ENCODE measurements at regions not wholly inside any gene's neighbourhood (a gene's known extent, or its start where the extent isn't known, plus 50 kb on each side); places are given as distances from the start of the nearest gene placed in this dataset.

DNA sequence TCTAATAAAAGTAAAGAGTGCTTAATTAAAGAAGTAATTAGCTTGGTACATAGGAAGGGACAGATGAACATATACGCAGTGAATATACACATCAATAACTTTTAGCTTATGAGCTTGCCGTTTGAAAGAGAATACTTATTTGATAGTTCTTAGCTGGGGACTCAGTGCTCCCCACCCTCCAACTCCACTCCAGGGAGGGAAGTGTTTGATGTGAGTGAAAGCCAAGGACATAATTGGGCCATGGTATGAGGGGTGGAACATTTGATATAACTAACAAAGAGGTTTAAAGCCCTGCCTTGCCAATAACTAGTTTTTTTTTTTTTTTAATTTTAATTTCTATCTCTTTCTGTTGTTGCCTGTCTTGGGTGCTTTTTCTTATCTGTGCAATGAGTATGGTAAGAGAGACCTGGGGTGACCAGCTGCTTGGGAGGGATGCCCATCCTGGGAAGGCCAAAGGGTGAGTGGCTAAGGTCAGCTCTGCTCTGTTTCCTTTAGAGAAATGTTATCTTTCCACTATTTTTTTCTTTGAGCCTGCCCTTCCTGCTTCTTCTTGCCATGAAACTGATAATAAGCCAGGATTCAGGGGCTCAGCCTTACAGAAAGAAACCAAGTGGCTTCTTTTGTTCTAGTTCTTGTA is 132.8 kb upstream of the CPSF6 start:
- DNase-seq (ENCODE audit: extremely low read depth, low read depth): no peak
- TF ChIP-seq, protein P1, sequence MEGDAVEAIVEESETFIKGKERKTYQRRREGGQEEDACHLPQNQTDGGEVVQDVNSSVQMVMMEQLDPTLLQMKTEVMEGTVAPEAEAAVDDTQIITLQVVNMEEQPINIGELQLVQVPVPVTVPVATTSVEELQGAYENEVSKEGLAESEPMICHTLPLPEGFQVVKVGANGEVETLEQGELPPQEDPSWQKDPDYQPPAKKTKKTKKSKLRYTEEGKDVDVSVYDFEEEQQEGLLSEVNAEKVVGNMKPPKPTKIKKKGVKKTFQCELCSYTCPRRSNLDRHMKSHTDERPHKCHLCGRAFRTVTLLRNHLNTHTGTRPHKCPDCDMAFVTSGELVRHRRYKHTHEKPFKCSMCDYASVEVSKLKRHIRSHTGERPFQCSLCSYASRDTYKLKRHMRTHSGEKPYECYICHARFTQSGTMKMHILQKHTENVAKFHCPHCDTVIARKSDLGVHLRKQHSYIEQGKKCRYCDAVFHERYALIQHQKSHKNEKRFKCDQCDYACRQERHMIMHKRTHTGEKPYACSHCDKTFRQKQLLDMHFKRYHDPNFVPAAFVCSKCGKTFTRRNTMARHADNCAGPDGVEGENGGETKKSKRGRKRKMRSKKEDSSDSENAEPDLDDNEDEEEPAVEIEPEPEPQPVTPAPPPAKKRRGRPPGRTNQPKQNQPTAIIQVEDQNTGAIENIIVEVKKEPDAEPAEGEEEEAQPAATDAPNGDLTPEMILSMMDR (IDR thresholded peaks at IDR 0.05; ENCODE audit: low read depth, low read length): no peak

DNA sequence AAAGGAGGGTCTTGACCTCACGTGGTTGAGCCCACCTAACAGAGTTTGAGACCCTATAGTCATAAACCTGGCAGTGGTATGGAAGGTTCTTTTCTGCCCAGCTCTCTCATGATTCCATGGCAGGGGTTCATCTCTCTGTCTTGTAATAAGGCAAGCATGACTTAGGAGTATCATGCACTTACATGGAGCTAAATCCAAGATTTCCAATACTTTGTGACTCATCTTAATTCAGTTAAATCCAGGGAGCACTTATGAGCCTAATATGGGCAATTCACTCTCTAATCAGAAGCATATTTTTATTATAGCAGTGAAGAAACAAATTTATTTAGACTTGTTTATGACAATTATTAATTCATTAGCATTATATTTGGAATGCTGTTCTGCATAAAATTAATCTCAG is 131.8 kb upstream of the CPSF6 start:
- TF ChIP-seq, protein P1 (IDR thresholded peaks at IDR 0.05; ENCODE audit: low read depth, low read length): no peak
- DNase-seq (ENCODE audit: extremely low read depth, low read depth): no peak

DNA sequence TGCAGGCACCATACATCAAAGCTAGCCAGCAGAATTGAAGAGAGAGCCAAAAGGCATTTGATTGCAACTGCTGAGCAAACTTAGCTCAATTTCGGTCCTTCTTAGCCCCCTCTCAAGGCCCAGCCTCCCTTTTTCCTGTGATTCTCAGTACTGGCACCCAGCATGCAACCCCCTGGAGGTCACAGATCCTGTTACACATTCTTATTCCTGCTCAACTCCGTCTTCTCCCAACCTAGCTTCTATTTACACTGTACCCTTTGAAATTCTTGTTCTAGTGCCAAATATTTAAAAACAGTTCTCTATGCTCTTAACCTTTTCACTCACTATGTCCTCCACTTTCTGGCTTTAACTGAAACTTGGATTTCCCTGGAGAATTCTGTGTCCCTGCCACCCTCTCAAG is 131.3 kb upstream of the CPSF6 start:
- TF ChIP-seq, protein P1 (IDR thresholded peaks at IDR 0.05; ENCODE audit: low read depth, low read length): no peak
- no peak for DNase-seq (ENCODE audit: extremely low read depth, low read depth)

DNA sequence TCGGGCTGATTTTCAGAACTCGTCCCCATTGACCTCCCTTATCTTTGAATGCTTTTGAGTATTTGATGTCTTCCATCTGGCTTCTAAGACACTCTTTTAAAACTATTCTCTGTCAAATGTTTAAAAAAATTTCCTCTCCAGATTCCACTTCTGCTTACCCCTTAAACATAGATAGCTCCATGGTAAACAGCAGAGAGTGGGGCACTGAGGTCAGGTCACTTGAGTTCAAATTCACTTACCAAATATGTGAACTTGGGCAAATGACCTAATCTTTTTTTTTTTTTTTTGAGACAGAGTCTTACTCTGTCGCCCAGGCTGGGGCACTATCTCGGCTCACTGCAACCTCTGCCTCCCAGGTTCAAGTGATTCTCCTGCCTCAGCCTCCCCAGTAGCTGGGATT is 126.8 kb upstream of the CPSF6 start:
- TF ChIP-seq, protein P1 (IDR thresholded peaks at IDR 0.05; ENCODE audit: low read depth, low read length): no peak
- no peak for DNase-seq (ENCODE audit: extremely low read depth, low read depth)

DNA sequence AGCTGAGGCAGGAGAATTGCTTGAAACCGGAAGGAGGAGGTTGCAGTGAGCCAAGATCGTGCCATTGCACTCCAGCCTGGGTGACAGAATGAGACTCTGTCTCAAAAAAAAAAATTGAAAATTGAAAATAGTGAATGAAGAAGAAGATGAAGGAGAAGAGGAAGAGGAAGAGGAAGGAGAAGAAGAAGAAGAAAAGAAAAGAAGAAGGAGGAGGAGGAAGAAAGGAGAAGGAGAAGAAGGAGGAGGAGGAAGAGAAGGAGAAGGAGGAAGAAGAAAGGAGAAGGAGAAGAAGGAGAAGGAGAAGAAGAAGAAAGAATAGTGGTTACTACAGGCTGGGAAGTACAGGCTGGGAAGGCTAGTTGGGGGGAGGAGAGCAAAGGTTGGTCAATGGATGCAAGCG is 124.3 kb upstream of the CPSF6 start:
- TF ChIP-seq, protein P1 (IDR thresholded peaks at IDR 0.05; ENCODE audit: low read depth, low read length): no peak
- no peak for DNase-seq (ENCODE audit: extremely low read depth, low read depth)

DNA sequence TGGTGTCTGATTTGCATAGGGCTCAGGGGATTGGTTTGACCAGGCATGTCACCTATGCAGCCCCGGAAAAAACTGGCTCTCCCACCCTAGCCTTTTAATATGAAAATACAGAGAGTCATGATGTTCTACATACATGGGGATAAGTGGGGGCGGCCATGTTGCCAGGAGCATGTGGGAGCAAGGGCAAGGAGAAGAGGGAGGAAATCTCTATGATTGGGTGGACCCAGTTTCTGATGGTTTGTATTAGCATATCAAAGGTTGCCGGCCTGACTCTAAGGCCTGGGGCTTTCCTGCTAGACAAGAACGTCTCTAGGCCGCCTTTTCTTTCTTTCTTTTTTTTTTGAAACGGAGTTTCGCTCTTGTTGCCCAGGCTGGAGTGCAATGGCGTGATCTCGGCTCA is 123.4 kb upstream of the CPSF6 start:
- no peak for DNase-seq (ENCODE audit: extremely low read depth, low read depth)
- TF ChIP-seq, protein P1 (IDR thresholded peaks at IDR 0.05; ENCODE audit: low read depth, low read length): no peak

DNA sequence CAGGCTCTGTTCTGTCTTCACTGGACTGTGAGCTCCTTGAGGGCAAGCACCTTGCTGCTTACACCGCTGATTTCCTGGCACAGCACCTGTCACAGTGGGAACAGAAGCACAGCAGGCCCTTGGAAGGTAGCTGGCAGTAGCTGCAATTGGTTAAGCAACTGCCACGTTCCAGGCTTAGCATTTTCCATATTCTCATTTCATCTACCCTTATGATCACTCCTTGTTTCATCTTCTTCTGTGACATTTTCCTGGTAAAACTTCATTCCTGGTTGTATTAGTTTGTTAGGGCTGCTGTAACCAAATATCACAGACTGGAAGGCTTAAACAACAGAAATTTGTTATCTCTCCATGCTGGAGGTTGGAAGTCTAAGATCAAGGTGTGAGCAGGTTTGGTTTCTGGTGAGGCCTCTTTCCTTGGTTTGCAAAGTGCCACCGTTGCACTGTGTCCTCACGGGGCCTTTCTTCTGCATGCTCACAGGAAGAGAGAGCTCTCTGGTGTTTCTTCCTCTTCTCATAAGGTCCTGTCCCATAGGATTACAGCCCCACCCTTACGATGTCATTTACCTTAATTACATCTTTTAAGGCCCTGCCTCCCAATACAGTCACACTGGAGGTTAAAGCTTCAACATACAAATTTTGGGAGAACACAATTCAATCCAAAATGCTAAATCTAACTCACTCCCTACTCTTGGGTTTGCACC is 121.7 kb upstream of the CPSF6 start:
- DNase-seq (ENCODE audit: extremely low read depth, low read depth): no peak
- TF ChIP-seq, protein P1 (IDR thresholded peaks at IDR 0.05; ENCODE audit: low read depth, low read length): no peak
